ENCODE measurements at regions not wholly inside any gene's neighbourhood (a gene's known extent, or its start where the extent isn't known, plus 50 kb on each side); places are given as distances from the start of the nearest gene placed in this dataset.
"Not testable (repeated sequence)": the region's sequence is repeated elsewhere in the genome, so short reads cannot be mapped to it uniquely, and the experiment has no call there.

- DNase-seq (ENCODE audit: low read depth) = no peak
These were observed 229.0 kb upstream of the NOX3 start for GRCh38 chr6:155684416-155685196.

DNA sequence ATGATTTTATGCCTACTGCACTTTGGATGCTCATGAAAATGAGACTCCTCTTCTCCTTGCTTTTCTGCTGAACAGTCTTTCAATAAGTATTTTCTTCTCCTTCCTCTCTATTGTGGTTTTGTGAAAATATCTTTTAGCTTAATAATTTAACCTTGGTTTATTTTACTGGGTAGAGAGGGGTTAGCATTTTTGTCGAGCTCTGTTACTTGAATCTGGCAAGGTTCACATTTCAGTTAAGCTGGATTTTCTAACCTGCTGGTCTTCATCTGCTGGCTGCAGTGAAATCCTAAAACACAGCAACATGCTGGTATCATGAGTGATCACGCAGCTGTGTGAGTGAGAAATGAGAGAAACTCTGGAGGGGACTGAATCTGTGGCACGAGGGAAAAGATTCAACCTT, 222.7 kb upstream of the NOX3 start:
- DNase-seq (ENCODE audit: low read depth) = no peak

- DNase-seq (ENCODE audit: low read depth) = no peak
These were observed 220.7 kb upstream of the NOX3 start for GRCh38 chr6:155676346-155676745.

- no peak for DNase-seq (ENCODE audit: low read depth)
These were observed 215.0 kb upstream of the NOX3 start for GRCh38 chr6:155670655-155671054.

DNA sequence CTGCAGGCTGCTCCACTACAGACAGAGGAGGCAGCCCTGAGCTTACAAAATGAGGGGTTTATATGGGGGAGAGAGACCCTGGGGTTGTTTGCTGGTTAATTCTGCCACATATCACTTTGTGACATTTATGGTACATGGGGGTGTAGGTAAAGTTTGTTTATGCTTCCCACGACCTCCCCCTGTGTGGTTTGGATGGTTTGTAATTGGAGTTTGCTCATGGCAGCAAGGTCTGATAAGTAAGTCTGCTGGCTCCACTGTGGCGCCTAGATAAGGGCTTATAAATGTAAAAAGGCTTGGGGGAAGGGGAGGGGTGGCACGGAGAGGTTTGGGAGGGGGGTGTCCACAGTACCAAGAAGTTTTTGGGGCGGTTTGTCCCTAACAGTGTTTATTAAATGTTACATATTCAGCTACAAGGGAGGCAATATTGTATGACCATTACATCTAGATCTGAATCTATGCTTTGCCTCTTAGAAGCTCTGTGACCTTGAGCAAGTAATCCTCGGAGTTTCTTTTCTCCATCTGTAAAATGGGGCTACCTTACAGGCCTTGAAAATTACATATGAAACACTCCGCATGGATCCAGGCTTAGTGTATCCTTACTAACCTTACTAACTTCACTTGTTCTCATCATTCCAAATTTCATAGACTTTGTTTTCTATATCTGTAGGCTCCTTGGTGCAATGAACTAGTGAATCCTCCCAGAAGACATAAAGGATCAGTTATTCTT, 204.8 kb upstream of the NOX3 start:
- DNase-seq (ENCODE audit: low read depth) = no peak

- DNase-seq (ENCODE audit: low read depth) = no peak
These were observed 200.4 kb upstream of the NOX3 start for GRCh38 chr6:155656024-155656423.

GRCh38 chr6:155654474-155654873, 198.8 kb upstream of the NOX3 start:
- no peak for DNase-seq (ENCODE audit: low read depth)

DNA sequence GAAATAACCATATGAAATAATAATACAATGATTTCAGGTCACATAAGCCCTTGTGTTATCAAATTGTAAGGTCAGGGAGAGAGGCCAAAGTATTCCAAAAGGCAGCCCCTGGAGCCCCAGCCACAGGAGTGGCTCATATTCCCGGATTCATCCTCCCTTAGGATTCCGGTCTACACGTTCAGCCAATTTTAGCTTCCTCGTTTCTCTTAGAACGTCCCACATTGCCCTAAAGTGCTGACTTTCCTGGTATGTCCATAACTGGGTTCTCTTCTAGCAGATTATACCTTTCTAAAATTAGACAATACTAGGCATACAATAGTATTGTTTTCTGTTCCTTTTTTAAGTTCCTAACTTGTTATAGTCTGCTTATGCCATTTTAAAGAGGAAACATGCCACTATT, 192.7 kb upstream of the NOX3 start:
- DNase-seq (ENCODE audit: low read depth) = no peak

DNA sequence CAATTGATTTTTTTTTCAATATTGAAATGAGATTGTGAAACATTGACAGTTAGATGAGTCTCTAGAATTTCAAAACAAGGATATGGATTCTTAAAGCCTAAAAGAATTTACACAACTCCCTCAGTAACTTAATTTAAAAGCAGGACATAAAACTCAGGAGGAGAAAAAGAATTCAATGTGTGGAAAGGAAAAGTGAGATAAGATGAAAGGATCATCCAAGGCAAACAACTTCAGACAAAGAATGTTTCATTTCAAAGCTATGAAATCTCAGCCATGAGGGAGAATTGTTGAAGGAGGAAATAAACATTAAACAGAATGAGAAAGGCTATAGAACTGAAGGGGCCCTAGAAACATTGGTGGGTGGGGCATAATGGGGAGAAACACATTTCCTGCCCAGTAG, 191.7 kb upstream of the NOX3 start:
- no peak for DNase-seq (ENCODE audit: low read depth)

GRCh38 chr6:155646443-155646842, 190.8 kb upstream of the NOX3 start:
- DNase-seq (ENCODE audit: low read depth) = no peak

GRCh38 chr6:155645325-155645724, 189.7 kb upstream of the NOX3 start:
- no peak for DNase-seq (ENCODE audit: low read depth)

DNA sequence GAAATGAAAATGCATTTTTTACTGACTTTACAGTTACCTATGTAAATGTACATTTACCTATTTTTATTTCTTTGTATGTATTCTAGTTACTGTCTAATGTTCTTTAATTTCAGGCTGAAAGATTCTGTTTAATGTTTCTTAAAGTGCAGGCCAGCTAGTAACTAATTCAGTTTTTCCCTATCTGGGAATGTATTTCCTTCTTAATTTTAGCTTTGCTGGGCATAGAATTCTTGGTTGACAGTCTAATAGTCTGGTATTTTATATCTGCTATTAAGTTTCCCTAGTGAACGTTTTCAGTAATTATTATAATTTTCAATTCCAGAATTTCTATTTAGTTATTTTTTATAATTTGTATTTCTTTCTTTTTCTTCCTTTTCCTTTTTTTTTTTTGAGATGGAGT, 186.0 kb upstream of the NOX3 start:
- DNase-seq (ENCODE audit: low read depth) = no peak

DNA sequence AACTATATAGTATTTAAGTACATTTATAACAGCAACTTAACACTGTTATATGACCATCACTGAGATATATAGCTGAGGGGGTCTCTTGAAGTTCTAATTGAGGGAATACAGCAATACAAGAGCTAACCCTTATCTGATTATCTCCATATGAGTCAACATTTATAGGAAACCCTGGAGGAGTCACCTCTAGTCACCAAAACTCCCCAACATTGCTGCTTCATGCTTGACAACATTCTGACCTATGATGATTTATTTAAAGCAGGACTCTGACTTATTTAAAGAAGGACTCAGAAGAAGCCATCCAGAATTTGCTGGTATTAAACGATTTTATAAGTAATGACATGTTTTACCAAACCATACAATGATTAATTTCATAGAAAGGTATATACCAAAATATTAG, 182.6 kb upstream of the NOX3 start:
- DNase-seq (ENCODE audit: low read depth) = no peak

- DNase-seq (ENCODE audit: low read depth) = no peak
These were observed 179.8 kb upstream of the NOX3 start for GRCh38 chr6:155635416-155635815.

DNA sequence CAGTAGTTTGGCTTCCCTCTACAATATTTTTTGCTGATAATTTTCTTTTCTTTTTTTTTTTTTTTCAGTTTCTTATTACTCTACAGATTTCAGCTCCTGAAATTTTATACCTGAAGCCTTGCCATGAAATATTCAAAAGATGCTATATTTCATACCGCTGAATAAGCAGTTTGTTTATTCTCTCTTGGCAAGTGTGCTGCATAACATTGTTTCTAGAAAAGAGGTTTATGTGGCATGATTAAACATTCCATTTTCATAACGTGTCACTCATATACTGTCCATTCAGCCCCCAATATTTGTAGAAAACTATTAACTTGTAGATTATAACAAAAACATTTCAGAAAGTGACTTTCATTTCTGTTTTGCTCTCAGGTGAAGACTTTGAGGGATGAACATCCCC, 174.4 kb upstream of the NOX3 start:
- DNase-seq (ENCODE audit: low read depth) = no peak

- DNase-seq (ENCODE audit: low read depth) = no peak
These were observed 174.0 kb upstream of the NOX3 start for GRCh38 chr6:155629652-155630051.

DNA sequence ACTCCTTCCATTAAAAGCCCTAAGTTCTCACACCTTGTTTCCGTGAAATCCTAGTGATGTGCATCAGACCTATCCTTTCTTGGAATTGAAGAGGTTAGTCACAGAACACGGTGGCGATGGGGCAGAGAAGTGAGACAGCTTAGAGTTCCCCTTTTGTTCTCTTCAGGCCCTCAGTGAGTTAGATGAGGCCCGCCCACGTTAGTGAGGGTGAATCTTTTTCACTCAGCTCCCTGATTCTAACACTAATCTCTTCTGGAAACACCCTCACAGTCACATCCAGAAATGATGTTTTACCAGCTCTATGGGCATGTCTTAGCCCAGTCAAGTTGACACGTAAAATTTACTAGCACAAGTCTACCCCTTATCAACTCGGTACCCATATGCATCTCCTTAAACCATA, 172.7 kb upstream of the NOX3 start:
- no peak for DNase-seq (ENCODE audit: low read depth)

GRCh38 chr6:155627722-155628212, 172.1 kb upstream of the NOX3 start:
- DNase-seq (ENCODE audit: low read depth) = not testable (repeated sequence)

DNA sequence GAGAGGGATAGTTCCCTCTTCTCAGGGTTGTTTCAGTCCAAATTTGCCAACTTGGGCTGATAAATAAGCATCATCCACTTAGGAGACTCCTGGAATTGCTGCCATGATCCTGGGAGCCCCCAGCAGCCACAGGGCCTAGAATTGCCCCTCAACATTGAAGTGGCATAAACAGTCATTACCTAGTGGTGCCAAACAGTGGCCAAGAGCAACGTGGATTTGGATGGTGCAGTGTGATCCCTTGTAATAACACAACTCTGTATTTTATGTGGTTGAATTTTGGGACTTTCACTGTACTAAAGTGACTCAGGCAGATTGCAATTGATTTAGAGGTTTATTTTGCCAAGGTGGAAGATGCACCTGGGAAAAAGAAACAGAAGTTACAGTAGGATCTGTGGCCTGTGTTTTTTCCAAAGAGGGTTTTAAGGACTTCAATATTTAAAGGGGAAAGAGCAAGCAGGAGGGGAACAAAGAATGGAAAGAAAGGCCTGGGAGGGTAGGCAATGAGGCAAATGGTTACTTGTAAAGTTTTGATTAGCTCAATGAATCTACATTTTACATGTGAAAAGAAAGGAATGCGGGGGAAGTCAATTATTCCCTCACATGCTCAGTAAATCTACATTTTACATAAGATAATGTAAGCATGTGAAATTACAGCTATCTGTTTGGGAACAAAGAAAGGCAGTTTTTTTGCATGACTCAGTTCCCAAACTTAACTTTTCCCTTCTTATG, 168.0 kb upstream of the NOX3 start:
- no peak for DNase-seq (ENCODE audit: low read depth)

- no peak for DNase-seq (ENCODE audit: low read depth)
These were observed 159.0 kb upstream of the NOX3 start for GRCh38 chr6:155614606-155615005.

DNA sequence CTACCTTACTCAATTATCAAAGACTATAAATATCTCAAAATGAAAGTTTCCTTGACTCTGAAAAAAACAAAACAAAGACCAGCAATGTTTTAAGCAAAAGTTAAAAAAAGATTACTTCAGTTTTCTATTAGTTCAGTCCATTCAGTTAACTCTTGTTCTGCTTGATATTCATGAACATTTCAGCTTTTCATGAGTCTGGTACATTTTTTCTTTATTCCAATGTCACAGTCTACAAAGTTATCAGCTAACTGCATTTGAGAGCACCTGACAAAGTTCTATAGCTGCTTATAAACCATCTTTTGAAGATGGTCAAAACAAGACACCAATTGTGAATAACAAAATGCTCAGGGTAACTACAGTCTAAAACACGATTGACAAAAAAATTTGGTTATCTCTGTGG, 156.1 kb upstream of the NOX3 start:
- no peak for DNase-seq (ENCODE audit: low read depth)

DNA sequence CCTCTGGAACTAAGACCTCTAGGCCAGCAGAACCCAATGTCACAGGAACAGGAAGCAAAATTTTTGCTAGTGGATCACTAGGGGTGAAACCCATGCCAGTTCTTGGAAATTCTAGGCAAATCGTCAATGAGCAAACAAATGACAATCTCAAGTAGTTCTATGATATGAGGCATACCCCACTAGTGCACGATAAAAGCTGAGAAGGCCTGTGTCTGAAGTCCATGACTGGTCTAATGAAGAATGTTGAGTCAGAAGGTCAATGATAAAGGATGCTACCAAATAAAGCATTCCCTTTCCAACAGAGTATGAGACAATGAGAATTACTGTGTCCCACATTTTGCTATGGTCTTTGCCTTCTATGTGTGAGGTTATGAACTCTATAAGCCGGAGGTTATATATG, 149.4 kb upstream of the NOX3 start:
- DNase-seq (ENCODE audit: low read depth) = no peak

- DNase-seq (ENCODE audit: low read depth) = no peak
These were observed 143.9 kb upstream of the NOX3 start for GRCh38 chr6:155599561-155599960.
